ENCODE measurements at regions not wholly inside any gene's neighbourhood (a gene's known extent, or its start where the extent isn't known, plus 50 kb on each side); places are given as distances from the start of the nearest gene placed in this dataset.
"Not testable (repeated sequence)": the region's sequence is repeated elsewhere in the genome, so short reads cannot be mapped to it uniquely, and the experiment has no call there.

- no peak for DNase-seq
These were observed 203.3 kb upstream of the GRM7 start for GRCh38 chr3:6657591-6657990.

DNA sequence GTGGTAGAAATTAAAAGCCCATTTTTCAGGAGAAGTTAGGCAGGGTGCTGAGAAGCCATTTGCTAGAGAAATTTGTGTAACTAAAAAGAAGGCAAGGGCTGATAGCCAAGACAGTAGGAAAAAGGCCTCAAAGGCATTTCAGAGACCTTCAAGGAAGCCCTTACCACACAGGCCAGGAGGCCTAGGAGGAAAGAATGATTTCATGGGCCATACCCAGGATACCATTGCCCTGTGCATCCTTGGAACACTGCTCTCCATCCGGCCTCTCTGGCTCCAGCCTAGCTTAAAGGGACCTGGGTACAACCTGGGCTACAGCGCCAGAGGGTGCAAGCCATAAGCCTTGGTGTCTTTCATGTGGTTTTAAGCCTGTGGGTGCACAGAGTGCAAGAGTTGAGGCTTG lies 193.6 kb upstream of the GRM7 start:
- DNase-seq, result no peak

DNA sequence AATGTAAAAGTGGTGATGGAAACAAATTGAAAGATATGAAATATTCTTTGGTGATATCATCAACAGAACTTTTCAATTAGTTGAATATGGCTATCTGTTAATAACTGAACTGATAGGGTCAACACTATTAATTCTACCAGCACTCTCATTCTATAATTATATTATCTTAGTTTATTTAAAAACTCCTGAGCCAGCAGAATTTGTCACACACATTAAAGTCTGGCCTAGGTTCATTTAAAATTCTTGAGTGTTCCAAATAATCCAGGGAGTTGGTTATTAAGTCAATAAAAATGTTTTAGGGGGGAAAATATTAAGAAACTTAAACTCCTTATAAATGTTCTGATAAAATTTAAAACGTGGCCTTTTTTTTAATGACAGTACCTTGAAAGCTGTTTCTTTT lies 189.6 kb upstream of the GRM7 start:
- no peak for DNase-seq

DNA sequence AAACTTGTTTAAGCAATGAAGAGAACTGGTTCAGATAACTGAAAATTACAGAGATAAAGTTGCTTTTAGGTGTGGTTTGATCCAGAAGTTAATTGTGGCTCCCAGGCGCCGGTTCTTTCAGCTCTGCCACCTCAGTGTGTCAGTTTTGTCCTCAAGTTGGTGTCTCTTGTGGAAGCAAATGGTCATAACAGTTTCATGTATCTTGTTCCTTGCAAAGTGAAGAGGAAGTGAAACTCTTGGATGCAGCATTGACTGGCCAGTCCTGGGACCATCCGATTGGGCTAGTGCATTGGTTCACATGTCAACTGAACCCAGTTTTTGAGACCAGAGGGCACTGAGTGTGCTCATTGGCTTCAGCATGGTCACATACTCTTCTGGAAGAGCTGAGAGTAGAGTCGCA lies 181.4 kb upstream of the GRM7 start:
- no peak for DNase-seq

GRCh38 chr3:6680119-6680806 lies 180.7 kb upstream of the GRM7 start:
- DNase-seq, result no peak

DNA sequence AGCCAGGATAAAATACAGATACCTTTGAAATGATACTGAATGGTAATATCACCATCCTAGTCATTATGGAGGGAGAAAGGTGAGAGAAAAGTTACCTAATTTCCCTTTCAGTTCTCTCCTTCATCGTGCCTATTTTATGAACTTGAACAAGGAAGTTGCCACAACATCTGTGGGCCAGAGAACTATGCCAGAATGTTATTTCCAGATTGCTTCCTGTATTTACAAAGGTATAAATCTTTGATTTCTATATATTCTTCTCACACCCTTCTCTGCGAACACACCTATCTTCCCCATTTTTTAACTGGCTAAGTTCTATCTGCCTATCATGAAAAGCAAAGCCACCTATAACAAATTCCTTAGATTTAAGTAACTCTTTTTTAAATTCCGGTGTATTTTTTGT lies 163.6 kb upstream of the GRM7 start:
- no peak for DNase-seq

- DNase-seq, result no peak
These were observed 163.2 kb upstream of the GRM7 start for GRCh38 chr3:6697722-6698121.

DNA sequence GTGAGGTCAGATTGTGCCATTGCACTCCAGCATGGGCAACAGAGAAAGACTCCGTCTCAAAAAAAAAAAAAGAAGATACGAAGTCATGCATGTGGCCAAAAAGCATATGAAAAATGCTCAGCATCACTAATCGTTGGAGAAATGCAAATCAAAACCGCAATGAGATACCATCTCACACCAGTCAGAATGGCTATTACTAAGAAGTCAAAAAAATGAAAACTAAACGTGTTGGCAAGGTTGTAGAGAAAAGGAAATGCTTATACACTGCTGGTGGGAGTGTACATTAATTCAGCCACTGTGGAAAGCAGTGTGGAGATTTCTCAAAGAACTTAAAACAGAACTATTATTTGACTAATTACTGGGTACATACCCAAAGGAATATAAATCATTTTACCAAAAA lies 156.1 kb upstream of the GRM7 start:
- DNase-seq, result not testable (repeated sequence)

DNA sequence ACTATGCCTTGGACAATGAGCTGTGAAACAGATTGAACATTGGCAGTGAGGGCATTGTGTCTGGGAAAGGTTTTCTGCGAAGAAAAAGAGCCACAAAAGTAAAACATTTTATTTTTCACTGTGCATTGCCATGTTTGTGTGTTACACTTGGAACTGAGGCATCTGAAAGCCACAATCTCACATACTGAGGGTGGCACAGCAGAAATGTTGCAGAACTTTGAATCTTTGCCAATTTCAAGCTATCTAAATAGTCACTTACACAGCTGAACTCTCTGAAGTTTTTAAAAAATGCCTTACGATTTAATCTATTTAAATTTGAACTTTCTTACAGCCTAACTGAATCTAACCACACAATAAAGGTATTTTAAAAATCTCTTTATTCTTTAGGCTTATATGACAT lies 154.1 kb upstream of the GRM7 start:
- DNase-seq, result no peak

DNA sequence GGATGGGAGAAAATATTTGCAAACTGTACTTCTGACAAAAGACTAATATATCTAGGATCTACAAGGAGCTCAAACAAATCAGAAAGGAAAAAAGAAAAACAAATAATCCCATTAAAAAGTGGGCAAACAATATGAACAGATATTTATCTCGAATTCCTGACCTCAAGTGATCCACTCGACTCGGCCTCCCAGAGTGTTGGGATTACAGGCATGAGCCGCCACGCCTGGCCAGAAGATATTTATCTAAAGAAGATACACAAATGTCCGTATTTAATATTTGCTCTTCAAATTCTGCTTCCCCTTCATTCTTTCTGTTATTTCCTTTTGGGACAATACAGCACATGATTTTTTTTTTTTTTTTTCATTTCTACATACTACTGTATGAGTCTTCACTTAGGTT lies 151.7 kb upstream of the GRM7 start:
- DNase-seq, result no peak

- no peak for DNase-seq
These were observed 146.0 kb upstream of the GRM7 start for GRCh38 chr3:6714962-6715361.

GRCh38 chr3:6716420-6716819 lies 144.5 kb upstream of the GRM7 start:
- DNase-seq, result no peak

DNA sequence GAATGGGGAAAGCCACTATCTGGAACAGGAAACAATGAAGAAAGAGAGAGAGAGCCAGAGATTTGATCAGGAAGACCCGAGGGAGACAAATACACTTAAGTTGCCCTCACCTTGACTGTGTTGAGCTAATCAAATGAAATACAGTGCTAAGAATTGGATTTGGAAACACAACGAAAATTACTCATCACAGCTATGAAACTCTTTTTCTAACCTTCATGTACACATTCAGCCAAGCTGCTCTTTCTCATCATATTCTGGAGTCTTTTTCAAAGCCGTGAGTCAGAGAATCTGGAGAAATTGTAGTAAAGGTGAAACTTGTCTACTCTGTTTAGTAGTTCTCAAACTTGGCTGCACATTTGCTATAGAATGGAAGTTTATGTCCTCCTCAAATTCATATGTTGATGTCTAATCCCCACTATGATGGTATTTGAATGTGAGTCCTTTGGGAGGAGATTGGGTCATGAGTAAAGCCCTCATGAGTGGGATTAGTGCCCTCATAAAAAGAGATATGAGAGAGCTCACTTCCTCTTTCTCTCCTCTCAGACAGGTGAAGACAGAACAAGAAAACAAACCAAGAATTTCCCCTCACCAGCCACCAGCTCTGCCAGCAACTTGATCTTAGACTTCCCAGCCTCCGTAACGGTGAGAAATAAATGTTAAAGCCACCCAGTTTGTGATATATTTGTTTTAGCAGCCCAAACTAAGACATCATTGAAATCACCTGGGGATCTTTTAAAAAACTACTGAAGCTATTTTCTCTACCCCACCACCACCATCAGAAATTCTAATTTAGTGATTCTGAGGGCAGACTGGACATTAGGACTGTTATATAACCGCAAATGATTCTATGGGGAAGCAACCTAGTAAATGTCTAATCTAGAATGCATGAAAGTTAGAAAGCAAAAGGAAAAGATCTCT lies 143.6 kb upstream of the GRM7 start:
- no peak for DNase-seq

DNA sequence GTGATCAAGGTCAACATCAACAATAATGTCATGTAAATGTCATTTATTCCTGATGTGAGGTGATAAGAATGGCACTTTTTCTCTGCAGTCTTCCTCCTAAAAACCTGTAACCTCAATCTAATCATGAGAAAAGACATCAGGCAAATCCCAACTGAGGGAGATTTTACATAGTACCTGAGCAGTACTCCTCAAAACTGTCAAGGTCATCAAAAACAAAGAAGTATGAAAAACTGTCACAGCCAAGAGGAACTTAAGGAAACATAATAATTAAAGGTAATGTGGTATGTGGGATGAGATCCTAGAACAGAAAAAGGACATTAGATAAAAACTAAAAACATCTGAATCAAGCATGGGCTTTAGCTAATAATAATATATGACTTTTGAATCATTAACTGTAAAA lies 140.9 kb upstream of the GRM7 start:
- DNase-seq, result no peak

GRCh38 chr3:6721491-6721890 lies 139.4 kb upstream of the GRM7 start:
- no peak for DNase-seq

GRCh38 chr3:6723205-6723604 lies 137.7 kb upstream of the GRM7 start:
- DNase-seq, result no peak

- no peak for DNase-seq
These were observed 134.1 kb upstream of the GRM7 start for GRCh38 chr3:6726811-6727210.

- DNase-seq, result no peak
These were observed 128.1 kb upstream of the GRM7 start for GRCh38 chr3:6732807-6733206.

DNA sequence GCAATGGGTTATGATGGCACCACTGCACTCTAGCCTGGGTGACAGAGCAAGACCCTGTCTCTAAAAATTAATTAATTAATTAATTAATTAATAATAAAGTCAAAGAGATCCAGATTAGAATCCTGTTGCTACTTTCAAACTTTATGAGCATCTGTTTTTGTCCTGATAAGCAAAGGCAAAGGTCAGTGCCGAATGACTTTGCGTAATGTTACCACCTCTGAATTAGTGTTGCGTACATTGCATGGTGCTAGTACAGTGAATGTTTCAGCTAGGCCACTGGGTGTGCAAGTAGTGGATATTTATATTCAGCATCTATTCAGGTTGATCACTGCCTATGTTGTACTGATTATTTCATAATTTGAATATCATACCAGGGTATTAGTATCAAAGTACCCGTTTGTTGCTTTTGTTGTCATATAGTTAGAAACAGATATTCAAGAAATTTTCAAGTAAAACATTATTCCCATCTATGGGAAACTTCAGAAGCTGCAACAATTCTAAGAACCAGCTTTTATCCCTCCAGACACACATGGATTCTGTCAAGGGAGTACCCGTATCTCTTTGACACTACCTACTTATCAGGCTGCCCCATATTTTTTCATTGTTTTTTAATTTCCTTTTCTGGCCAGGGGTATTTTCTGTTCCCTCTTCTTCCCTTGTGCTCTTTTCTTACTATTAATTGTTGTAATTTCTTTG lies 127.1 kb upstream of the GRM7 start:
- no peak for DNase-seq

GRCh38 chr3:6734395-6734746 lies 126.5 kb upstream of the GRM7 start:
- no peak for DNase-seq

DNA sequence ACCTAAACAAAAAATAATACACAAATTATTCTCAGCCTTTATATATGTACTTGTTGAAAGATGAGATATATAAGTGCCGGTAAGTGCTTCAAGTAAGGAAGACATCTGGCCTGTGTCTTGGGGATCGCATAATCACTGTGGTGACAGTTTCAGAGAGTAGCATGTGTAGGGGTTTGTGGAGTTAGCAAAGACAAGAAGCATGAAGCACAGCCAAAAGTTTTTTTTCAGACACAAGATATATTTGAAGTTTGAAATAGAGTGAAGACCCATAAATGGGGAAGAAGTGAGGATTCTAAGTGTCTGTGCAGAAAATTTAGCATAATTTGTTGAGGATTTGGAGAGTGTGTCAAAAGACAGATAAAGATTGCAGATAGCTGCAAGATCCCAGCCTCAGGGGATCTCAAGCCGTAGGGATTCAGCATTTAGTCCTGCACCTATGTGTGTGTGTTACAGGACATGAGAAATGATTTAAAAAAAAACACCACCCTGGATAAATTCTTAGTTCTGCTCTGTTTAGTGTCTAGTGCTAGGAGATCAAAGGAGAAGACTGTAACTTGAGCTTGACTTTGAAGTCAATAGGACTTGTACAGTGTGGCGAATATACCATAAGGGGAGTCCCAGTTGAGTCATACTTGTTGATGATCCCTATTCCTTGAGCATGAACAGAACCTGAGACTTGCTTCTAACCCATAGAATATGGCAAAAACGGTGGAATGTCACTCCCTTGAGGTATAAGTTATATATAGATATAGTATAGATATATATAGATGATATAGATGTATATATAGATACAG lies 123.9 kb upstream of the GRM7 start:
- DNase-seq, result no peak

DNA sequence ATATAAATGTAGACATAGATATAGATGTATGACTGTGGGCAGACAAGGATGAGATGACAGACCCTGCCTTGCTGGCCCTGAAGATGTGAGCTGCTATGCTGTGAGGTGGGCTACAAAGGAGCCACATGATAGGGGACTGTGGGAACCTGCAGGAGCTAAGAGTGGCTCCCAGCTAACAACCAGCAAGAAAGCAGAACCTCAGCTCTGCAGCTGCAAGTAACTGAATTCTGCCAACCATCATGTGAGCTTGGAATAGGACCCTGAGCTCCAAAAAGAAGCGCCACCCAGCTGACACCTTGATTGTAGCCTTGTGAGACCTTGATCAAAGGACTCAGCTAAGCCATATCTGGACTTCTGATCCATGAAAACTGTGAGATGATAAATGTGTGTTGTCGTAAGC lies 123.3 kb upstream of the GRM7 start:
- DNase-seq, result no peak

- no peak for DNase-seq
These were observed 121.6 kb upstream of the GRM7 start for GRCh38 chr3:6739288-6739687.

Measured in NCI-H2081 treated with DMSO at 0.1 percent for 48 hours (cell line).